Endothelial cell of umbilical vein (primary cell): ENCODE measurements at regions not wholly inside any gene's neighbourhood (a gene's known extent, or its start where the extent isn't known, plus 50 kb on each side); places are given as distances from the start of the nearest gene placed in this dataset.

ENCODE experiments used
- CTCF ChIP-seq, 2 donors: IDR thresholded peaks; 1 replicate in 1 of 2; 2 replicates in 1 of 2; pipeline ENCODE4 v1.5.1; 2011; ENCODE audit warnings: low read length in 2 of 2, mild to moderate bottlenecking in 2 of 2, moderate library complexity in 2 of 2, control low read depth in 1 of 2, inconsistent platforms in 1 of 2, low read depth in 1 of 2; ENCODE audit not compliant: insufficient read depth in 1 of 2; ENCODE audit errors: extremely low read depth in 1 of 2
- EZH2 ChIP-seq: IDR thresholded peaks from 2 replicates; pipeline ENCODE4 v1.6.1; 2012; ENCODE audit warnings: borderline replicate concordance, low read depth, mild to moderate bottlenecking, moderate library complexity, low read length, inconsistent platforms; ENCODE audit not compliant: severe bottlenecking
- FOS ChIP-seq: IDR thresholded peaks from 2 replicates; pipeline ENCODE4 v1.6.1; 2011; ENCODE audit warnings: mild to moderate bottlenecking, low read length, moderate library complexity, borderline replicate concordance; ENCODE audit not compliant: insufficient read depth
- GATA2 ChIP-seq: IDR thresholded peaks from 2 replicates; pipeline ENCODE4 v1.7.0; 2011; ENCODE audit warnings: low read depth, mild to moderate bottlenecking, moderate library complexity, mixed read lengths, low read length; ENCODE audit not compliant: insufficient read length, insufficient read depth
- JUN ChIP-seq: IDR thresholded peaks from 2 replicates; pipeline ENCODE4 v1.6.1; 2011; ENCODE audit warnings: borderline replicate concordance, low read depth; ENCODE audit not compliant: insufficient read length, insufficient read depth
- MAX ChIP-seq: IDR thresholded peaks from 2 replicates; pipeline ENCODE4 v1.6.1; 2011; ENCODE audit not compliant: insufficient read depth, insufficient read length
- MYC ChIP-seq: IDR thresholded peaks from one replicate; pipeline ENCODE4 v1.6.1; 2011; ENCODE audit warnings: mild to moderate bottlenecking, low read depth, low read length
- POLR2A ChIP-seq: IDR thresholded peaks from 2 replicates; pipeline ENCODE4 v1.6.1; 2012; ENCODE audit warnings: low read depth, mild to moderate bottlenecking, control low read depth, low read length
- POLR2AphosphoS5 ChIP-seq: IDR thresholded peaks from 2 replicates; pipeline ENCODE4 v1.6.1; 2012; ENCODE audit warnings: low read depth, mild to moderate bottlenecking, control low read depth, low read length, moderate library complexity; ENCODE audit not compliant: insufficient read depth

GRCh38 chr10:15436696-15437095 lies 65.6 kb upstream of the FAM171A1 start:
- TF ChIP-seq CTCF (IDR thresholded peaks at IDR 0.05; ENCODE audit: extremely low read depth in 1 of 2, insufficient read depth in 1 of 2, low read depth in 1 of 2, low read length in 2 of 2) (no peak), POLR2A (no peak), POLR2AphosphoS5 (no peak), EZH2 (no peak), MYC (no peak), JUN (no peak), MAX (no peak), FOS (no peak), GATA2 (no peak)
